Aorta (tissue), 5 donors: ENCODE measurements at regions not wholly inside any gene's neighbourhood (a gene's known extent, or its start where the extent isn't known, plus 50 kb on each side); places are given as distances from the start of the nearest gene placed in this dataset.
"Not testable (repeated sequence)": the region's sequence is repeated elsewhere in the genome, so short reads cannot be mapped to it uniquely, and the experiment has no call there.

Source experiments
- ATAC-seq: fragments of 200-7000 bp; cut with Tn5 transposase; one replicate; pipeline ENCODE4 v1.9.1; 2022; ENCODE audit warnings: moderate library complexity; ENCODE audit not compliant: low FRiP score
- DNase-seq, 2 donors: peaks; one replicate each; pipeline ENCODE4 v3.0.0-alpha.2; 2020
- H3K27ac ChIP-seq, 2 donors: one replicate each; pipeline ENCODE4 v1.5.1; 2013; ENCODE audit warnings: low read length in 2 of 2, mild to moderate bottlenecking in 2 of 2, moderate library complexity in 2 of 2, control low read depth in 1 of 2, inconsistent platforms in 1 of 2, low read depth in 1 of 2
- H3K27me3 ChIP-seq, 2 donors: one replicate each; pipeline ENCODE4 v1.6.1; 2013; ENCODE audit warnings: control low read depth in 1 of 2, low read length in 1 of 2, mild to moderate bottlenecking in 1 of 2, moderate library complexity in 1 of 2; ENCODE audit not compliant: insufficient read depth in 2 of 2, control insufficient read depth in 1 of 2
- H3K36me3 ChIP-seq, 2 donors: one replicate each; pipeline ENCODE4 v1.6.1; 2013; ENCODE audit warnings: control low read depth in 1 of 2, low read length in 1 of 2, mild to moderate bottlenecking in 1 of 2; ENCODE audit not compliant: insufficient read depth in 2 of 2, control insufficient read depth in 1 of 2
- H3K4me1 ChIP-seq, 2 donors: one replicate each; pipeline ENCODE4 v1.6.1; 2013; ENCODE audit warnings: low read length in 2 of 2, control low read depth in 1 of 2, mild to moderate bottlenecking in 1 of 2, moderate library complexity in 1 of 2; ENCODE audit not compliant: insufficient read depth in 2 of 2, control insufficient read depth in 1 of 2
- H3K4me3 ChIP-seq, 2 donors: one replicate each; pipeline ENCODE4 v1.5.1; 2013; ENCODE audit warnings: low read length in 2 of 2, control low read depth in 1 of 2, mild to moderate bottlenecking in 1 of 2
- H3K9me3 ChIP-seq: one replicate; pipeline ENCODE4 v1.6.1; 2013; ENCODE audit warnings: mild to moderate bottlenecking, low read length; ENCODE audit not compliant: control insufficient read depth
- WGBS, 2 donors: extraction: QIAGEN DNeasy Blood & Tissue Kit; methylation state at CpG; one replicate each; pipeline ENCODE4 v1.1.7; 2013; 5-methylcytosine and 5-hydroxymethylcytosine counted together
- intact Hi-C, 2 donors: fragments of 100-400 bp; cut with DNase I; formaldehyde crosslinking; loops; one replicate each; pipeline versions ENCODE4 v1.14.2 to v1.15.0; 2022
- donor health status: healthy with polysubstance abuse.
- donor health status: Bipolar disorder and iron deficiency.
- donor health status: DM: no; HTN: no; CAD: no.
- donor health status: DM: no; HTN: no; CAD: no.
- donor health status: DM: yes; HTN: yes; CAD: no.

DNA sequence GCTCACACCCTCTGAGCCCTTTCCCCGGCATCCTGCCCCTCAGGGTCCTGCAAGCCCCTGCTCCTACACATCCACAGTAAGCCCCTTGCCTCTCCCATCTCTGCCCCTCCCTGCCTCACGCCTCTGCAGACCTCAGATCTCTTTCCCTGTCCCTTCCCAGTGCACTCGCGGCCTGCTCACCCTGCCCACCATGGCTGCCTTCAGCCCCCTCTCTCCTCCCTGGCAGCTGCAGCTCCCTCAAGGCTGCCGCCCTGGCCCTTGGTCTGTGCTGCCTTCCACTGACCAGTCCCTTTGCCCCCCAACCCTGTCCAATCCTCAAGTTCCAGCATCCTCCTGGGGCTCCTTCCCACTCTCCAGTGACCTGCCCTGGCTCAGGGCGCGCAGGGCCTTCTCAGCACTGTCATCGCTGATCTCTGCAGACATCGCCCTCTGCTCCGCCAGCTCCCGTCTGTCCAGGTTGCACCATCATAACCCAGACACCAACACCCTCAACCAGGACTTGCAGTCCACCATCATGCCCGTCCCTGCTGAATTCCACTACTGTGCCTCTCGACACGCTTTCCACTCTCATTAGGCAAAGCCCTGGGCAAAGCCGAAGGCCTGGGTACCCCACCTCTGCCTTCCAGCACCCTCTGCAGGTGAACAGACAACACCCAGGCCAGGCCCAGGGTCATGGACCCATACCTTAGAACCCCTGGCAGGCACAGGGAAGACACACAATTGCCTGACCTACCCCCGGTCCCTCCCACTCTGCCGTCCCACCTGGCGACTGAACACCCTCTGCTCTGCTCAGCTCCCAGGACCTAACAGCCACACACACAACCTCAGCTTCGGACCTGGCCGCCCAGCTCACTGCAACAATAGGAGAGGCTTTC lies 97.8 kb upstream of the RUFY1 start:
- no peaks in the 10 kb centered on the region for H3K36me3 ChIP-seq
- WGBS, 2 donors, result 89 to 91% methylated on average over 20 of the region's 20 CpGs
- no peaks in the 10 kb centered on the region for H3K4me1 ChIP-seq
- intact Hi-C loops, result no loop called here
- no peak overlapping the region for H3K27ac ChIP-seq
- peaks cover 1% of the 10 kb centered on the region for H3K9me3 ChIP-seq
- no peak overlapping the region for H3K4me3 ChIP-seq
- ATAC-seq (peak; percentile 20), DNase-seq (no peak)
- H3K27me3 ChIP-seq, result no peaks in the 10 kb centered on the region

GRCh38 chr5:179451828-179452196 lies 98.5 kb upstream of the RUFY1 start:
- H3K4me1 ChIP-seq, result no peaks in the 10 kb centered on the region
- H3K4me3 ChIP-seq, result no peak overlapping the region
- no peaks in the 10 kb centered on the region for H3K36me3 ChIP-seq
- DNase-seq (no peak), ATAC-seq (no peak)
- H3K27ac ChIP-seq, result no peak overlapping the region
- WGBS, 2 donors, result 63 to 82% methylated on average over 4 of the region's 4 CpGs
- intact Hi-C loops, result no loop called here
- H3K27me3 ChIP-seq, result no peaks in the 10 kb centered on the region
- H3K9me3 ChIP-seq, result peaks cover 1% of the 10 kb centered on the region

- H3K36me3 ChIP-seq, result no peaks in the 10 kb centered on the region
- H3K4me3 ChIP-seq, result no peak overlapping the region
- 74 to 90% methylated on average over 15 of the region's 15 CpGs for WGBS, 2 donors
- H3K27me3 ChIP-seq, result no peaks in the 10 kb centered on the region
- H3K9me3 ChIP-seq, result peaks cover 1% of the 10 kb centered on the region
- DNase-seq (peak in 1 of 2 donors; percentile 59), ATAC-seq (no peak)
- no peak overlapping the region for H3K27ac ChIP-seq
- intact Hi-C loops, result no loop called here
- H3K4me1 ChIP-seq, result no peaks in the 10 kb centered on the region
Measured at GRCh38 chr5:179451114-179451827, 99.1 kb upstream of the RUFY1 start.

DNA sequence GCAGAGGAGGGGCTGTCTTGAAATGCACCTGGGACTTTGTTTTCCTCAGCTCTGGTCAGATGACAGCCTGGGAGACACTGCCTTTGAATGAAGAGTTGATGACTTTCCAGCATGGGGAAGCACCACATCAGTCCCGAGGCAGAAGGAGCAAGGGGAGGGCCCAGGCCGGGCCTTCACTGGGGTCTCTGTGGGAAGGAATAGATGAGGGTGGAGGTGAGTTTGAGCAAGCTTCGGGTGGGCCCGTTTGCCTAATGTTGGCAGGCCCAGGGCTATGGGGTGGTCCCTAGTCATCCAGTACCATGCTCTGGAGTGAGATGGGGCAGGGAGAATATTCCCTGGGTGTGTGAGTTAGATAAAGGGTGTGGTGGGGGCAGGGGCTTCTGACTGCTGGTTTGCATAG lies 100.4 kb upstream of the RUFY1 start:
- intact Hi-C loops, H3K4me1 ChIP-seq, H3K27me3 ChIP-seq, ATAC-seq, H3K9me3 ChIP-seq, H3K4me3 ChIP-seq, H3K27ac ChIP-seq, H3K36me3 ChIP-seq, DNase-seq: not testable (repeated sequence)
- WGBS, 2 donors, result 58% methylated on average over 3 to 4 of the region's 4 CpGs

DNA sequence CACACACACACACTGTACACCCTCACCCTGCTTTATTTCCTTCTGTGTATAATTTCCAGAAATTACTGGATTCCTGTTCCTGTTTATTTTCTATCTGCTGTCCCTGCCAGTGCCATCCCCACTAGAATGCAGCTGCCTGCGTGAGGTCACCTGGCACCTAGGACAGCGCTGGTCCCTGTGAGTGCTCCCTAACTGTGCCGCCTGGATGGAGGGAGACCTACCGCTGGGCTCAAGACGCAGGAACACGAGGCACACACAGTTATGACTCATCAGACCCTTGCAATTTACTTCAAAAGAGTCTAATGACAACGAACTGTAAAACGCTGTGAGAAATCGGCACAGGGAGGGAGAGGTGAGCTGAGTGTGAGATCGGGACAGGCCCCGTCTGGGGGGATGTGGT lies 102.1 kb upstream of the RUFY1 start:
- DNase-seq, H3K27me3 ChIP-seq, H3K27ac ChIP-seq, H3K36me3 ChIP-seq, ATAC-seq, H3K4me1 ChIP-seq, H3K9me3 ChIP-seq, H3K4me3 ChIP-seq, intact Hi-C loops: not testable (repeated sequence)
- WGBS, 2 donors, result no CpG with 5 or more reads among the region's 11 CpGs

DNA sequence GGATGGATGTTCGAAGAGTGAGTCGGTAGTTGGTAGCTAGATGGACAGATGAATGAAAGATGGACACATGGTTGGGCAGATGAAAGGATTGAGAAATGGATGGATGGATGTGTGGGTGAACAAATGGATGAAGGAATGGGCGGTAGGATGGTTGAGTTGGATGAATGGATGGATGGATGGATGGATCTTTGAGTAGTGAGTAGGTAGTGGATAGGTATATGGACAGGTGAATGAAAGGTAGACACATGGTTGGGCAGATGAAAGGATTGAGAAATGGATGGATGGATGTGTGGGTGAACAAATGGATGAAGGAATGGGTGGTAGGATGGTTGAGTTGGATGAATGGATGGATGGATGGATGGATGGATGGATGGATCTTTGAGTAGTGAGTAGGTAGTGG lies 97.0 kb upstream of the ADAMTS2 start:
- not testable (repeated sequence) for H3K4me3 ChIP-seq, ATAC-seq
- WGBS, 2 donors, result 97% methylated on average over 3 of the region's 3 CpGs

GRCh38 chr5:179439181-179439985 lies 94.1 kb upstream of the ADAMTS2 start:
- intact Hi-C loops, result no loop called here

More for the DNA sequence above, 97.0 kb upstream of the ADAMTS2 start:
- H3K27me3 ChIP-seq, H3K27ac ChIP-seq, H3K4me1 ChIP-seq, DNase-seq, H3K9me3 ChIP-seq, intact Hi-C loops, H3K36me3 ChIP-seq: not testable (repeated sequence)

DNA sequence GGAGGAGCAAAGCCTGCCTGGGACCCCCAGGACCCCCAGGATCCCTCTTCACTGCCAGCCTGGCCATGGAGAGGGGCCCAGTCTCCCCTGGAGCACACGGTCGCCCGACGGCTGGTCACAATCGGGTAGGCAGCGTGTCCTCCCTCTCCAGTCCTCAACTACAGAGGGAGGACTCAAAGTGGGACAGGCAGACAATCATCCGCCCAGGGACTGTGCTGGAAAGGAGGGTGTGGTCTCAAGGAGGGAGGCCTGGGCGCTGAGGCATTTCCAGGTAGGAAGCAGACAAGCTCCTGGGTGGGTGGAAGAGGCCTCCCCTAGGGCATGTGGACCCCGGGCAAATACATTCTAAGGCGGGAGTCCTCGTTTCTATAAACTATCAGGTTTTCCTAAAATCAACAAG lies 93.2 kb upstream of the ADAMTS2 start:
- Histone ChIP-seq H3K27me3 (no peaks in the 10 kb centered on the region), H3K36me3 (no peaks in the 10 kb centered on the region), H3K4me1 (no peaks in the 10 kb centered on the region), H3K9me3 (no peaks in the 10 kb centered on the region), H3K4me3 (no peak overlapping the region), H3K27ac (no peak overlapping the region)
- WGBS, 2 donors, result 82 to 89% methylated on average over 11 of the region's 11 CpGs
- peak in 1 of 2 donors; percentile 40 for DNase-seq
- ATAC-seq, result no peak
- intact Hi-C loops, result no loop called here

More at GRCh38 chr5:179439181-179439985, 94.1 kb upstream of the ADAMTS2 start:
- no peak overlapping the region for H3K4me3 ChIP-seq
- H3K27me3 ChIP-seq, result no peaks in the 10 kb centered on the region
- no peaks in the 10 kb centered on the region for H3K4me1 ChIP-seq
- no peak overlapping the region for H3K27ac ChIP-seq
- peak in 1 of 2 donors; percentile 69 for DNase-seq
- WGBS, 2 donors, result 80 to 85% methylated on average over 22 of the region's 22 CpGs
- no peaks in the 10 kb centered on the region for H3K36me3 ChIP-seq
- H3K9me3 ChIP-seq, result no peaks in the 10 kb centered on the region
- no peak for ATAC-seq
